Natural killer cell (primary cell): ENCODE measurements at regions not wholly inside any gene's neighbourhood (a gene's known extent, or its start where the extent isn't known, plus 50 kb on each side); places are given as distances from the start of the nearest gene placed in this dataset.

Experiments used
- ATAC-seq, 3 donors: fragments of 150-1000 bp in 2 of 3; fragments of 200-7000 bp in 1 of 3; cut with Tn5 transposase; 1 replicate in 1 of 3; 2 replicates in 2 of 3; pipeline ENCODE4 v1.10.0; 2021; ENCODE audit warnings: mild to moderate bottlenecking in 2 of 3, moderate library complexity in 2 of 3
- DNase-seq, 2 donors: peaks; one replicate each; pipeline versions ENCODE4 v3.0.0 to v3.0.0-alpha.2; 2013 to 2021; ENCODE audit warnings: mixed read lengths in 1 of 2
- H3K27ac ChIP-seq: one replicate; pipeline ENCODE4 v1.5.1; 2013; ENCODE audit warnings: mild to moderate bottlenecking, low read length
- H3K27me3 ChIP-seq: one replicate; pipeline ENCODE4 v1.6.1; 2013; ENCODE audit warnings: low read length; ENCODE audit not compliant: control insufficient read depth, insufficient read depth
- H3K36me3 ChIP-seq: one replicate; pipeline ENCODE4 v1.6.1; 2013; ENCODE audit warnings: low read length; ENCODE audit not compliant: control insufficient read depth, insufficient read depth
- H3K4me1 ChIP-seq: one replicate; pipeline ENCODE4 v1.6.1; 2013; ENCODE audit warnings: low read length; ENCODE audit not compliant: control insufficient read depth, insufficient read depth
- H3K4me3 ChIP-seq: one replicate; pipeline ENCODE4 v1.5.1; 2013; ENCODE audit warnings: low read length
- H3K9me3 ChIP-seq: one replicate; pipeline ENCODE4 v1.6.1; 2013; ENCODE audit warnings: low read length; ENCODE audit not compliant: control insufficient read depth, insufficient read depth
- H3K27ac Mint-ChIP-seq, 2 donors: one replicate each; pipeline ENCODE4 v1.8.0; 2022; ENCODE audit warnings: mild to moderate bottlenecking in 2 of 2, mixed read lengths in 2 of 2, moderate library complexity in 1 of 2
- H3K27me3 Mint-ChIP-seq, 2 donors: one replicate each; pipeline ENCODE4 v1.8.0; 2022; ENCODE audit warnings: low read depth in 2 of 2, mixed read lengths in 2 of 2
- H3K36me3 Mint-ChIP-seq: one replicate; pipeline ENCODE4 v1.8.0; 2022; ENCODE audit warnings: mixed read lengths
- H3K4me1 Mint-ChIP-seq, 2 donors: one replicate each; pipeline ENCODE4 v1.8.0; 2022; ENCODE audit warnings: mixed read lengths in 2 of 2
- H3K4me3 Mint-ChIP-seq: one replicate; pipeline ENCODE4 v1.8.0; 2022; ENCODE audit warnings: mild to moderate bottlenecking, moderate library complexity, mixed read lengths
- H3K9me3 Mint-ChIP-seq, 2 donors: one replicate each; pipeline ENCODE4 v1.8.0; 2022; ENCODE audit warnings: mixed read lengths in 2 of 2
- CTCF ChIP-seq: fragments of 200-600 bp; IDR thresholded peaks from one replicate; pipeline ENCODE4 v1.8.0; 2022; ENCODE audit warnings: antibody characterized with exemption
- WGBS: methylation state at CpG from one replicate; pipeline ENCODE4 v1.1.7; 2013; ENCODE audit warnings: missing lambda C conversion rate; ENCODE audit not compliant: insufficient coverage; 5-methylcytosine and 5-hydroxymethylcytosine counted together
- intact Hi-C: fragments of 100-400 bp; cut with micrococcal nuclease; formaldehyde crosslinking; loops from one replicate; pipeline ENCODE4 v1.14.2; 2022

- DNase-seq = no peak
- Histone ChIP-seq H3K27me3 (peaks cover 2% of the 10 kb centered on the region), H3K27ac (no peak overlapping the region), H3K9me3 (no peaks in the 10 kb centered on the region), H3K4me3 (no peak overlapping the region), H3K36me3 (no peaks in the 10 kb centered on the region), H3K4me1 (no peaks in the 10 kb centered on the region)
- WGBS = 91% methylated on average over 1 of the region's 1 CpG
- H3K36me3 Mint-ChIP-seq = no peaks in the 10 kb centered on the region
- H3K9me3 Mint-ChIP-seq = no peaks in the 10 kb centered on the region
- H3K4me3 Mint-ChIP-seq = no peak overlapping the region
- H3K4me1 Mint-ChIP-seq = peaks cover 4 to 5% of the 10 kb centered on the region in 2 donors
- intact Hi-C loops = no loop called here
- no peak for ATAC-seq
- peaks cover 14 to 17% of the 10 kb centered on the region in 2 donors for H3K27me3 Mint-ChIP-seq
- no peak for TF ChIP-seq CTCF
- H3K27ac Mint-ChIP-seq = no peak overlapping the region
These were observed 142.9 kb upstream of the MEX3C start for GRCh38 chr18:51340332-51340731.

GRCh38 chr18:51342815-51343214 is 145.3 kb upstream of the MEX3C start:
- Histone ChIP-seq H3K36me3 (no peaks in the 10 kb centered on the region), H3K4me1 (no peaks in the 10 kb centered on the region), H3K27ac (no peak overlapping the region), H3K4me3 (no peak overlapping the region), H3K27me3 (peaks cover 4% of the 10 kb centered on the region), H3K9me3 (no peaks in the 10 kb centered on the region)
- Mint-ChIP-seq H3K27ac (no peak overlapping the region), H3K4me3 (no peak overlapping the region), H3K9me3 (no peaks in the 10 kb centered on the region), H3K4me1 (peaks cover 4 to 5% of the 10 kb centered on the region in 2 donors), H3K36me3 (no peaks in the 10 kb centered on the region), H3K27me3 (peaks cover 7 to 9% of the 10 kb centered on the region in 2 donors)
- intact Hi-C loops = no loop called here
- peak in 2 of 3 donors; percentile 52 for ATAC-seq
- no peak for TF ChIP-seq CTCF
- no peak for DNase-seq

GRCh38 chr18:51345848-51346391 is 148.4 kb upstream of the MEX3C start:
- no peak for TF ChIP-seq CTCF
- H3K27ac ChIP-seq = no peak overlapping the region
- no peak overlapping the region for H3K4me3 ChIP-seq
- Mint-ChIP-seq H3K36me3 (no peaks in the 10 kb centered on the region), H3K27ac (no peak overlapping the region), H3K4me1 (no peaks in the 10 kb centered on the region), H3K27me3 (peaks cover 12 to 20% of the 10 kb centered on the region in 2 donors), H3K9me3 (no peaks in the 10 kb centered on the region), H3K4me3 (no peak overlapping the region)
- no peaks in the 10 kb centered on the region for H3K9me3 ChIP-seq
- no peaks in the 10 kb centered on the region for H3K36me3 ChIP-seq
- H3K27me3 ChIP-seq = peaks cover 2% of the 10 kb centered on the region
- intact Hi-C loops = no loop called here
- no peaks in the 10 kb centered on the region for H3K4me1 ChIP-seq
- 78% methylated on average over 5 of the region's 5 CpGs for WGBS
- DNase-seq (no peak), ATAC-seq (no peak)

- 81% methylated on average over 4 of the region's 4 CpGs for WGBS
- peaks cover 2% of the 10 kb centered on the region for H3K27me3 ChIP-seq
These were observed 148.9 kb upstream of the MEX3C start for GRCh38 chr18:51346404-51346803.

More at GRCh38 chr18:51346404-51346803, 148.9 kb upstream of the MEX3C start:
- peaks cover 13 to 20% of the 10 kb centered on the region in 2 donors for H3K27me3 Mint-ChIP-seq
- no peaks in the 10 kb centered on the region for H3K36me3 Mint-ChIP-seq
- H3K4me1 Mint-ChIP-seq = no peaks in the 10 kb centered on the region
- intact Hi-C loops = no loop called here
- no peak overlapping the region for H3K4me3 Mint-ChIP-seq
- ATAC-seq (no peak), DNase-seq (no peak)
- no peaks in the 10 kb centered on the region for H3K4me1 ChIP-seq
- no peaks in the 10 kb centered on the region for H3K9me3 ChIP-seq
- H3K27ac ChIP-seq = no peak overlapping the region
- TF ChIP-seq CTCF = no peak
- no peaks in the 10 kb centered on the region for H3K36me3 ChIP-seq
- no peak overlapping the region for H3K4me3 ChIP-seq
- H3K9me3 Mint-ChIP-seq = no peaks in the 10 kb centered on the region
- H3K27ac Mint-ChIP-seq = no peak overlapping the region
